ENCODE measurements at regions not wholly inside any gene's neighbourhood (a gene's known extent, or its start where the extent isn't known, plus 50 kb on each side); places are given as distances from the start of the nearest gene placed in this dataset.

DNA sequence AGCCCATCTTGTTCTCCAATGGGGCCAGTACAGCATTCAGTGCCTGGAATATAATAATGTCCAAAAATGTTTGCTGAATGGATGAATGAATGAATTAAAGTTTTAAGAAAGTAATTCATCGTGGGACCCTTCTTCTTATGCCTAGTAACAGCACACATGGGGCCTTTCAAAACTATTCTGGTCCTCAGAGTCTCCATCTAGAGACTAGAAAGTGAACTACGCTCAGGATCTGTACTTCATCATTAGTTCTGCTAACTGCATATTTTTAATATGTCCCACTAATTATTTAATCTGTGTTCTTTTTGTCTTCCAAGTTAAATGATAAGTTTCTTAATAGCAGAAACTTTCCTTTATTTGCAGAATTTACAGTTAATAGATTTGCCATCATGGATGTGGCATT, 172.5 kb downstream of the SMAD2 start:
- ATAC-seq: no peak
- DNase-seq: no peak

DNA sequence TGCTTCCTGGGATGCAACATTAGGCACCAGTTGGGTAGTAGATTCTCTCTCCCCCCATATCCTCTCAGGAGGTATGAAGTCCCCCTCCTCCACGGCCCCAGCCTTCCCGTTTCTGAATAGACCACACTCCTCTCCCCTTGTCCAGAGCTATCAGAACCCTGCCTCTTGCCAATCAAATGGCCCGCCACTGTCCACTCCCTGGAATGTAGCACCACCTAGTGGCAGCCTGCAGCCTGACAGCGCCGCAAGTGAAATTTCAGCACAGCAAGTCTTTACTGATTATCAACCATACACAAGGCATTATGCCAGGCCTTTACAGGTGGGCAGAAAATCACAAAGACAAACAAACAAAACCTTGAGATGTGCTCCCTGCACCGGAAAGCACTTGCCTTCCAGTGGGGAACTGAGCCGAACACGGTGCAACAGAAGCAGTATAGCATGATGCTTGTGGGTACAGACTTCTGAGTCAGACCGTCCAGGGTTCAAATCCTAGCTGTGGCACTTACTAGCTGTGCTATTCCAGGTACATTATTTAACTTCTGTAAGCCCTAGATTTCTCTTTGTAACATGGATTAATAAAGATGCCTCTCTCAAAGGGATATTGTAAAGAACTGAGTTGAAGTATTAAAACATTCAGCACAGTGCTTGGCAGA, 174.0 kb downstream of the SMAD2 start:
- no peak for ATAC-seq
- DNase-seq: peak; percentile 68

DNA sequence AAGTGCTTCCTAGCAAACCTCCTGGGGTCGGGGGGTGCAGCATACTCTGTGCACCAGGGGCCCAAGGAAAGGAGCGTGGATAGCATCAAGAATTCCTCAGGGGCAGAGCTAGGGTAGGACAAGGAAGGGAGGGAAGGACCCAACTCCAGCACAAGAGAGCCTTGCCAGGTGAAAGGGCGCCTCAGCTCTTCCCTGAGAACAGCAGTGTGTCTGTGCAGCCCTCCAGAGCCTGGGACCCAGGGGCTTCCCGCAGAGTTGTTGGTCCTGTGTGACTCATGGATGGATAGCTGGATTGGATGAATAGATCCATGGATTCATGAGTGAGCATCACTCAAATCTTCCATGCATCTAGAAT, 175.4 kb downstream of the SMAD2 start:
- ATAC-seq (no peak), DNase-seq (no peak)

DNA sequence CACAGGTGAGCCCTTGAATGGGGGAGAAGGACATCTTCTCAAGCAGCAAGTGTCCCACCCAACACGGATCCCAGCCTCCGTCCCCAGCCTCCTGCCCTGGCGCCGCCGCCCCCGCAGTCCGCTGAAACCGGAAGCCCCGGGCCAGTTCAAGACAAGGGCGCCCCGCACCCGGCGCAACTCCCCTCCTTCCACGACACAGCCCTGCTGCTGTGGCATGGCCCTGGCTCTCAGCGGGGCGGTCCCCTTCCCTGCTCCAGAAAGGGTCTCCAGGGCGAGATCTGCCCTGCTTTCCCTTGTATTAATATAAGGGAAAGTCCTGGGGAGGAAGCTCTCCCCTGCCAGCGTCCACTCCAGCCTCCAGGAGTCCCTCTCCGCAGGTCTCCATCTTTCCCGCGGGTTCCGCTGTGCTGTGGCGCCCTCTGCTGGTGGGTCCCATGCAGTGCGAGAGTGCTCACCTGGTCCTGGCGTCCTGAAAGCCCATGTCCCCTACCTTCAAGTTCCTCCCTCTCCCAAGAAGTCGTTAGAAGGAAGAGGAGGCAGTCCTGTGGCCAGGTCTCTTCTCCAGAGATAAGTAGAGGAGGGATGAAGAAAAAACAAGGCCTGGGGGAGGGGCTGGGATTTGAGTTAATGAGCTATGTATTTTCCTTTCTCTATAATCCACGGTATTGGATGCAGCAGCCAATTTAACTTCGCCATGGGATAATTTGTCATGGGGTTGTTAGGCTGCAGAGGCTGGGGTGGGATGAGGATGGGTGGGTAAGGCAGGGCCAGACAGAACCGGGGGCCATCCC, 176.0 kb downstream of the SMAD2 start:
- ATAC-seq (no peak), DNase-seq (peak; percentile 71)

DNA sequence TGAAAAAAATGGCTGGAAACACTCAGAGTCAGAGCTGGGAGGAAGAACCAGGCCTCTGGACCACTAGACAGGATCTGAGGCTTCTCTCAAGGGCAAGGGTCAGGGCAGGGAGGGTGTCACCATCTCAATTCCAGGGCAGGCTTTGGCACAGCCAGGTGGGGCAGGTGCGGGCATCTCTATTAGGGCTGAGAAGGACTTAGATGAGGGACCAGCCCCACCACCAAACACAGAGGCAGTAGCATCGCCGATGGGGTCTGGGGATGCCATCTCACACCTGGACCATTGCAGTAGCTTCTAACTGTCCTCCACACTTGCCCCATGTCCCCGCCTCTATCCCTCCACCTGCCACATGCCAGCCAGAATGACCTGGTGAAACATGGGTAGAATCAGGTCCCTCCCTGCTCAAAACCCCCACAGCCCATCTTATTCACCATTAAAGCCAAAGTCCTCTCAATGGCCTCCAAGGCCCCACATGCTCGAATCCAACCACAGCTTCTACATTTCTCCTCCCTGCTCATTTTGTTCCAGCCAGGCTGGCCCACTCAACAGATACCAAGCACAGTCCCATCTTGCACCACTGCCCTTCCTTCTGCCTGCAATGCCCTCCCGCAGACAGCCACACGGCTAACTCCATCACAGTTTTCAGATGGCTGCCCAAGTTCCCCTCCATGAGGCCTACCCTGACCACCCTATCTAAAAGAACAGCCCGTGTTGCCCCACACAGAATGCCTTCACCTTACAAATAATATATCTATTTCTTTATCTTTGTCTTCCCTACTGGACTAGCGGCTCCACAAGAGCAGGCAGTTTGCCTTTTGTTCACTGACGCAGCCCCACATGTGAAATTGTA, 177.4 kb downstream of the SMAD2 start:
- ATAC-seq (no peak), DNase-seq (no peak)

DNA sequence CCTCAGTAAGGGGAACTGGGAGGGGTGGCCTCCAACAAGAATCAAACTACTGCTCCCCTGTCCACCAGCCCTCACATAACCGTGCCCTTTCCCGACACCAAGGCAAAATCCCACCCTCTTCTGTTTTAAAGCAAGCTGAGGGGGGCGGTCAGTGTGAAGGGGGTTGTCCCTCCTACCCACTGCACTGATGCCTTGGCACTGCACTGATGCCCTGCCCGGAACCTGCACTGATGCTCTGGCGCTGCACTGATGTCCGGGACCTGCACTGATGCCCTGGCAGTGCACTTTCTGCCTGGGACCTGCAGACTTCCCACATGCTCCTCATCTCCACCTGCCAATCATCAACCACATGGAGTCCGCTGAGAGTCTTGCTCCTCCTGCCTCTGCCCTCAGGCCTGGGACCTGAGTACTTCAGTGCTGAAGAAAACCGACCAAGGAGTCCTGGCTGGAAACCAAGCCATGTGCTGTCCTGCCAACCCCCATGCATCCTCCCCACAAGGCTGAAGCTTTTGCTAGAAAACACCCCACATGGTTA, 179.5 kb downstream of the SMAD2 start:
- no peak for ATAC-seq
- DNase-seq: no peak

DNA sequence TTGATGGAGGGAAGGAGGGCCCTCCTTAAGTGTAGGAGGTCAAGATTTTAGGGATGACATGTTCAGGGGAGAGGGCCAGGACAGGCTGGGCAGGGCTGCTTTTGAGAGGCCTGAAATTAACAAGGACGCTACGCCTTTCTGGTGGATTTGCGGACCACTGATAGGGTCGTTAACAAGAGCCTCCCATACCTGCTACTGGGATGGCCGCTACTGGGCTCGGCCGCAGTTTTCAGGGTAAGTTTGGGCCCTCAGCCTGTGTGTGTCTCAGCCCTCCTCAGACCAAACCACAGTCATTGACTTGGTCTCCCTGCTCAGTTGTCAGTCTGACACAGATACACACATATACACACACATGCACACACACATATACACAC, 180.9 kb downstream of the SMAD2 start:
- ATAC-seq (no peak), DNase-seq (no peak)

DNA sequence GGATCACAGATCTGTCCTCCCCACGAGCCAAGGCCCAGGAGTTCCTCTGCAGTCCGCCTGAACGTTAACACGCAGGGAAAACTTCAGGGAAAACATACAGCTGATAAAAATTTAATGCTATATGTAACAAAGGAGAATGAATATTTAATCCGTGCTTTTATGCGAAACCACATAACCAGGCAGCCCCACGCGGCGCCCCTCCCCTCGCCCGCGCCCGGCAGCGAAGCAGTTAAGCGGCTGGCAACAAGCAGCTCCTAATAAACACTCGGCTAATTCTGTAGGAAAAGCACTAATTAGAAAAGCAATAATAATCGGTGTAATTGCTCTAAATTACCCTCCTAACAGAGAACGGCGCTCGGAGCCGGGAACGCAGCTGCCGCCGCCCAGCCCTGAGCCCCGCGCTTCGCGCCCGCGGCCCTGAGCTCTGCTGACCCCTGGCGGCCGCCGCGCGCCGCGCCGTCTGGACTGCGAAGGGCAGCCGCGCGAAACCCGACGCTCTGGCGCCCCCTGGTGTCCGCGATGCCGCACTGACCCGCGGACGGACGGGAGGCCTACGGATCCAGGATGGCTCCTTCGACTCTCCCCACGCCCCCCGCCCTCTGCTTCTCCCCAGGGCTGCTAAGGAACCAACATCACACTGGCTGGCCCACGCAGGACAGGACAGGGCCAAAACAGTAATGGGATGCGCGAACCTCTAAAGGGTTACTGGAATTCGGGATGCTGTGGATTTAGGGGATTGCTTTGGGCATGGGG, 181.4 kb downstream of the SMAD2 start:
- ATAC-seq (peak; percentile 93), DNase-seq (peak; percentile 86)

DNA sequence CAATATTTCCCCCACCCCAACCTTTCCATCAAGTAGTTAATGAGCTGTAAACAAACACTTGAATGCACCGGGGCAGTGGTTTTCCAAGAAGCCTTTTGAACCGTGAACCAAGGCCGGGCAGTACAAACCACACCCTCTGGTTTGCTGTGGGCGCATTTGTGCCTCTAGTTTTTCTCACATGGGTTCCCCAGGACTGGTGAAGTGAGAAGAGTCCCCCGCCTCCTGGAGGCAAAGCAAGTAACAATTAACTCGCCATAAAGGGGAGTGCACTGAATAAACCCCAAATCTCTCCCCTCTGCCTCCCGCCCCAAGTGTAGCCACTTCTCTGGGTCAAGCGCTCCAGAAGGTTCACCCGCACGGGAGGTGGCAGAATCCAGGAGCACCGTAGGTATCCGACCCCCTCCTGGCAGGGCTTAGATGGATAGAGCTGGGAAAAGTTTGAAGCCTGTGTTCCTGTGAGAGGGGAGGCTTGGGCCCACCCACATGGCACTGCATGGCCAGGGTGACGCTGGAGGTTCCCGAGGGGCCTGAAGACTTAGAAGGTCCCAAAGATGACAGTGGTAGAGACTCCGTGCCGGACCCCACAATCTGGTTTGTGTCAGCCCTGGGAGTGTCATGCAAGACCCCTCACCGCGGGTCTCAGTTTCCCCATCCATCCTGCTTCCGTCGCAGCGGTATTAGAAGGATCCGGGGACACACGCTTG, 182.2 kb downstream of the SMAD2 start:
- ATAC-seq (no peak), DNase-seq (no peak)

DNA sequence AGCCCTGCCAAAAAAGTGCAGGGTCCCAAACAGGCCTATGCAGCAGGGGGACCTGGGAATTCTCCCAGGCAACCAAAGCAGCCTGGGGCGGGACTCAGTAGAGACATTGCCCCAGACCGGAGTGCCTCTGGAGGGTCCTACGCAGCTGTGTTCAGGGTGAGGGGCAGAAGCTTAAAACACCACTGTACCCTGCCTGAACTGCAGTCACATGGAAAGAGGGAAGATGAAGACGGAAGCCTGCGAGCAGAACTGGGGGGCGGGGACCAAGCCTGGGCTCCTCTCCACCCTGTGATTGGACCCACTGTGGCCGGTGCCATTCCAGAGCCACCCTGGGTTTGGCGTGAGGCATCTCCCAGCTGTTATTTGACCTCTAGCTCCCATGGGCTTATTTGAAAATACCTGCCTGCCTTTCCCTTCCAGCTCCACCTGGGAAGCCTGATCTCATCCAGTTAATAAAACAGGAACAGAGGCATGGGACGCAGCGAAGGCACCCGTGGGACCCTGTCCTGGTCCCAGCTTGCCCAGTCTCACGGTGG, 183.1 kb downstream of the SMAD2 start:
- ATAC-seq: no peak

DNA sequence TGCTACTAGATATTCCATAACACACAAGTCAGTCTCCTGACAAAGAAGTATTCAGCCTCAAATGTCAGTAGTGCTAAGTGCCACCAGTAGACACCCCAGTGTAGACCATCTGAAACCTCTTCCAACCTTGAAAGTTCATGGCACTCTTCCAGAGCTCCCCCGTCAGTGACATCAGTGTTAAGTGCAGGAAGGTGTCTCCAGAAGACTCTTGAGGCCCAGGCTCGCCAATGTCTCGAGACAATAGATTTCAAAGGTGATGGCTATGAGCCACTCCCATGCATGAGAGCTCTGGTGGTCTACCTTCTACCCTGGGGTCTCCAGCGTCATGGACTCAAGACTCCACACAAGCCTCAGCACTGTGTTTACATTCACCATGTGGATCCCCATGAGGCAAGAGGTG, 183.8 kb downstream of the SMAD2 start:
- ATAC-seq: no peak
- no peak for DNase-seq

More for the DNA sequence above, 183.1 kb downstream of the SMAD2 start:
- DNase-seq: no peak

DNA sequence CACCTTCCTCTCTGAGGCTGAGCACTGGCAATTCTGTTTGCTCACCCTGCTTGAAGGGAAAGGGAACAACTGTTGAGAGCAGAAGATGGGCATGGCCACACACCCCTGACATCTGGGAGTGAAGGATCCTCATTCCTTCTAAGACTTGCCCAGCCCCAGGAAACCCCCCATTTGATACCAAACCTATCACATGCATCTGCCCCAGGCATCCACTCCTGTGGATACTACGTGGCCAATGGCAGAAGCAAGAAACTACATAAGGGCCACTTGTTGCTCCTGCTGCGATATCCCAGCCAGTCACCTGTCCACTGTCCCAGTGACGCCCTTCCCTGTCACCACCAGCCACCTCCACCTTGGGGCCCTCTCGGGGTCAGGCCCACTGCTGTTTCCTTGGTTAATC, 185.2 kb downstream of the SMAD2 start:
- no peak for DNase-seq
- ATAC-seq: no peak

DNA sequence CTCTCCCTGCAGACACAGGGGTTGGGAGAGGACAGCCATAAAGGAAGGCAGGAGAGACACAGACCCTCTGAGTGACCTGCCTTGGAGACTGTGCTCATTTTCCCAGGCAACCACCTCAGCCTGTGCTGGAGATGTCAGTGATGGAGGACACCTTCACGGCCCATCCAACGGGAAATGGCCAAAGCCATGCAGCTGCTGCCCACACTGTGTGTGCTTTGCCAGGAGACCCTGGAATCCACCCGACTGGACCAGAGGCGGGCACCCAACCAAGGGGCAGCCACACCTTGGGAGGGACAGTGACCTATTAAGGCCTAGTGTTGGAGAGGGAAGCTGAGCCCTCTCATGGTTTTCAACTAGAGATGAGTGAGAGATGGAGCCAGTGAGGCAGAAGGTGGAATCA, 192.5 kb downstream of the SMAD2 start:
- no peak for ATAC-seq
- DNase-seq: no peak

DNA sequence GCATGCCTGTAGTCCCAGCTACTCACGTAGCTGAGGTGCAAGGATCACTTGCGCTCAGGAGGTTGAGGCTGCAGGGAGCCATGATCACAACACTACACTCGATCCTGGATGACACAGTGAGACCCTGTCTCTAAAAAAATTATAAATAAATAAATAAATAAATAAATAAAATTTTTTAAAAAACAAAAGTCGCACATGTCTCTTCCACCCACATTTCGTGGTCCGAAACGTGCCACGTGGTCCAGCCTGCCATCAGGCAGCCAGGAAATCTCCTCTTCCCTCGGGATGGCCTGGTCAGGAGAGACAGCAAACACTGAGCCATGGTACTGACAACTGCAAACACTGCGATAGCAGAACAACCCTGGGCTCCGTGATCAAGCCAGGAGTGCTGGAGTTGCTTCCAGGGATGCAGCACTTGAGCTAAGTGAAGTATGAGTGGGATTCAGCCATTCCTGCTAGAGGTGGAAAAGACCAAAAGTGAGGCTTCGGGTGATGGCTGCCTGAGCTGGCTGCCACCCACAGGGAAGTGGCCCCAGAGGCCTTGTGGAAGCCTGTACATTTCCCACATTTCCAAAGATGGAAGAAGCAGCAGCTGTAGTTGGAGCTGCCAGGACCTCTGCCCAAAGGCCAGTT, 193.1 kb downstream of the SMAD2 start:
- ATAC-seq: no peak
- no peak for DNase-seq

DNA sequence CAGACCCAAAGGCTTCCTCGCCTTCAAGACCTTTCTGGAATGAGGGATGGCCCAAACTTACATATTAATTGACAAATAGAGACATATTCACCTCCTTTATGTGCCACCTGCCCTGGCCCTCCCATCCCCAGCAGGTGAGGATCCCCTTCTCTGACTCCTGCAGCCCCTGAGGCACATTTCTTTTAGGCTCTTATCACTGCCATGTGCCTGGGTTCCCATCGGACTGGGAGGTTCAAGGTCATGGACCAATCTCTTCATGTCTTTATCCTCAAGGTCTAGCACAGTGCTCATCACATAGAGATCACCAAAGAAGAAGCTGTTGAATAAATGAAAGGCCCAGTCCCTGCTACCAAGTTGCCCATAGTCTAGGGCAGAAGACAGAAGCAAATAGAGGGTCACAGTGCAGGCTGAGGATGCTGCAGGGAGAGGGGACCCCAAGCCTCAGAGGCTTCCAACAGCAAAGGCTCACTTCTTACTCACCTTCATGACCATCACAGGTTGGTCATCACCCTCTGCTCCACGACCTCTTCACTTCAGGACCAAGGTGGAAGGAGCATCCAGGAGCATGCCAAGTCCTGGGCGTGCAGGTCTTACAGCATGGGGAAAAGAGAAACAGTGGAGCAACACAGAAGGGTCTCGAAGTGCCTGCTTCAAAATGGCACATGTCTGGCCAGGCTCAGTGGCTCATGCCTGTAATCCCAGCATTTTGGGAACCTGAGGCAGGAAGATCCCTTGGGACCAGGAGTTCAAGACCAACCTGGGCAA, 193.9 kb downstream of the SMAD2 start:
- ATAC-seq (no peak), DNase-seq (no peak)

DNA sequence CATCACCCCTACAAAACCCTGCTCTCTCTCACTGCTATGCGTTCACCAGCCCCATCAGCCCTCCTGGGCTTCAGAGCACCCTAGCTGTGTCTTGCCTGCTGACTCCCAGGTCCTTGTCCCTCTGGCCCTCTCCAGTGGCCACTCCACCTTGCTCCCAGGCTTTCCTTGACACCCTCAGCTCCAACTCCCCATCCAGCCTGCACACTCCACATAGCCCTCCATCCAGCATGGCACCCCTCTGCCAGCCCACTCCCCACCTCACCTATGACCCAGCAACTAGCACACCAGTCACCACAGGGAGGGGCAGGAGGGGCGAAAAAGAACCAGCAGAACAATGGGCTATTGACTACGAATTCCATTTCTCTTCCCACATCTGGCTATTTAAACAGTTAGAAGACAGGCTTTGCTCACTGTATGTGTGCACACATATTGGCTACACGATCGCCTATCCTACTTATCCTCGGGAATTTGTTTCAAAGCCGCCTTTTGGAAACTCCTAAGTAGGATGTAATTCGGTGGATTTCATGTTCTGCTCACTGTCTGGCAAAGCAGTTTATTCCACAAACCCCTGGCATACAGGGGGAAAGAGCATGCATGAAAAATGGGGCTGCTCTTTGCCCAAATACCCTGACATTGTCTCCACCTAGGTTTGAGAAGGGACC, 195.3 kb downstream of the SMAD2 start:
- no peak for ATAC-seq
- DNase-seq: no peak

DNA sequence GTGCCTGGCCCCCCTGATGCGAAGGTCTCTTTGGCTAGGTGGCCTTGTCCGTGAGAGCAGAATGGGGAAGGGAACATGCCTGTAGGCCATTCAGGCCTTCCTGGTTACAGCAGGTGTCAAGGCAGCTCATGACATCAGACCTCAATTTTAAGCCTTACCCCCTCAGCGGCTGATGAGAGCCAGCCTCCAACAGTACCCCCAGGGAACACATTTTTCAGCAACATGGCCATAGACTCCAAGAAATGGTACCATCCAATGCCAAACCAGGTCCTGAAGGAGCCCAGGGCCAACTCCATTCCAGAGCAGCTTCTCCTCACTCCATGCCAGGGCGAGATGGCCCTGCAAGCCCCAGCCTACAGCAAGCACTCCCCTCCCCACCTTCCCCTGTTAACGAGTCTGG, 199.2 kb downstream of the SMAD2 start:
- ATAC-seq: no peak
- DNase-seq: no peak

DNA sequence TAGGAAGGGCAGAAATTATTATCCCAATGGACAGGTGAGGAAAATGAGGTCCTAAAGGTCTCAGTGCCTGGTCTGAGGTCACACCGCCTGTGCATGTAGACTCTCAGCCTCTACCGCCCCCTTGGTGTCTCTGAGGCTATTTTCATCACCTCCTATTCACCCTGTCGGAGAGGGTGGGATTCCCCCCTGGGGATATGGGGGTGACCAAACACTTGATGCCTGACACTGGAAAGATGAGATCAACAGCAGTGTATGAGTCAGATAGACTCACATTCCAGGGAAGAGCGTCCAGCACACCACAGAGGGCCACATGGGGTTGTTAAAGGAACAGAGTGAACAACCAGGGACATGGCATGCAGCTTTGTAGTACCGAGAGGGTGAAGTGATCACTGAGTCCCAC, 199.7 kb downstream of the SMAD2 start:
- DNase-seq (no peak), ATAC-seq (no peak)

DNA sequence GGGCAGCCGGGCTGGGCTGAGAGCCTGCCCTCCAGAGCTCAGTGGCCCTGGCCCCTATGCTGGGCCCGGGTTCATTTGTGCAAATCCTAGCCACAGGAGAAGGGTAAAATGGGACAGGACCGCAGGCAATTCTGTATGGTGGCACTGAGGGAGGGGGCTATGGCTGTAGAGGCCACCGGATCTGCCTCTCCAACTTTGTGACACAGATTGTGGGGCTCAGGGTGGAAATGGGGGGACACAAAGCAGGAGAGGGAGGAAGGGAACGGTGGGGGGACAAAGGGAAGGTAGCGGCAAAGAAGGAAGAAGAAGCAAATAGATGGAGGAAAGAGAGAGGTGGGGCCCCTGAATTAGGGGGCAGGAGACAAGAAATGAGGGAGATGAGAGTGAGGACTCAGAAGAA, 201.1 kb downstream of the SMAD2 start:
- ATAC-seq: no peak
- no peak for DNase-seq

All from stimulated activated naive CD8-positive, alpha-beta T cell treated with anti-CD3 and anti-CD28 coated beads, Interleukin-15, Interleukin-2, amounts not matched to agents 100 U/mL and 50 U/mL, for 24 hours (primary cell).